ENCODE measurements at regions not wholly inside any gene's neighbourhood (a gene's known extent, or its start where the extent isn't known, plus 50 kb on each side); places are given as distances from the start of the nearest gene placed in this dataset.
A peak's percentile ranks its signal among the peaks of the same experiment; 100 is the strongest.

GRCh38 chr15:67927501-67928168 lies 87.8 kb upstream of the RNU6-1 start:
- H3K27me3 ChIP-seq, result no peaks in the 10 kb centered on the region
- DNase-seq (ENCODE audit: low spot score), result no peak
- no peak overlapping the region for H3K27ac ChIP-seq
- H3K4me1 ChIP-seq, result no peaks in the 10 kb centered on the region
- H3K4me3 ChIP-seq, result no peak overlapping the region
- H3K9ac ChIP-seq, result no peak overlapping the region
- peaks cover 7% of the 10 kb centered on the region for H3K27me3 Mint-ChIP-seq (ENCODE audit: insufficient read depth, low read depth)
- H3F3A ChIP-seq (ENCODE audit: low read depth), result no peaks in the 10 kb centered on the region
- no peak overlapping the region for H2AFZ ChIP-seq (replicated peaks)
- H3K9me3 ChIP-seq (ENCODE audit: low read depth), result no peaks in the 10 kb centered on the region
- H3K27ac Mint-ChIP-seq, result peak overlapping the region; percentile 83
- H3K36me3 ChIP-seq, result no peaks in the 10 kb centered on the region
- TF ChIP-seq EZH2phosphoT487 (IDR thresholded peaks at IDR 0.05) (no peak), EZH2 (IDR thresholded peaks at IDR 0.05) (no peak), CTCF (IDR thresholded peaks at IDR 0.05) (no peak)
- H3K9me3 Mint-ChIP-seq, result peaks cover 3% of the 10 kb centered on the region
- H3K4me2 ChIP-seq, result no peak overlapping the region
- H3K36me3 Mint-ChIP-seq, result no peaks in the 10 kb centered on the region
- H3K79me2 ChIP-seq (ENCODE audit: low read depth), result no peaks in the 10 kb centered on the region
- H3K4me1 Mint-ChIP-seq, result peaks cover 20% of the 10 kb centered on the region
- no peaks in the 10 kb centered on the region for H4K20me1 ChIP-seq (ENCODE audit: low read depth)
- H3K4me3 Mint-ChIP-seq, result no peak overlapping the region

- TF ChIP-seq EZH2phosphoT487 (IDR thresholded peaks at IDR 0.05) (no peak), EZH2 (IDR thresholded peaks at IDR 0.05) (no peak), CTCF (IDR thresholded peaks at IDR 0.05) (no peak)
- H3K4me1 Mint-ChIP-seq, result peaks cover 20% of the 10 kb centered on the region
- no peak overlapping the region for H2AFZ ChIP-seq (replicated peaks)
- no peaks in the 10 kb centered on the region for H3F3A ChIP-seq (ENCODE audit: low read depth)
- no peaks in the 10 kb centered on the region for H4K20me1 ChIP-seq (ENCODE audit: low read depth)
- no peaks in the 10 kb centered on the region for H3K36me3 Mint-ChIP-seq
- no peaks in the 10 kb centered on the region for H3K9me3 ChIP-seq (ENCODE audit: low read depth)
- no peak overlapping the region for H3K27ac Mint-ChIP-seq
- H3K27me3 ChIP-seq, result no peaks in the 10 kb centered on the region
- H3K79me2 ChIP-seq (ENCODE audit: low read depth), result no peaks in the 10 kb centered on the region
- H3K36me3 ChIP-seq, result no peaks in the 10 kb centered on the region
- H3K27me3 Mint-ChIP-seq (ENCODE audit: insufficient read depth, low read depth), result peaks cover 7% of the 10 kb centered on the region
- no peak overlapping the region for H3K9ac ChIP-seq
- H3K4me3 ChIP-seq, result no peak overlapping the region
- no peak overlapping the region for H3K27ac ChIP-seq
- no peak overlapping the region for H3K4me2 ChIP-seq
- H3K4me1 ChIP-seq, result no peaks in the 10 kb centered on the region
- DNase-seq (ENCODE audit: low spot score), result no peak
- H3K9me3 Mint-ChIP-seq, result peaks cover 8% of the 10 kb centered on the region
- H3K4me3 Mint-ChIP-seq, result no peak overlapping the region
Observed at GRCh38 chr15:67928666-67929065, 88.8 kb upstream of the RNU6-1 start.

GRCh38 chr15:67930720-67931119 lies 90.9 kb upstream of the RNU6-1 start:
- no peaks in the 10 kb centered on the region for H3K27me3 ChIP-seq
- no peaks in the 10 kb centered on the region for H3F3A ChIP-seq (ENCODE audit: low read depth)
- Mint-ChIP-seq H3K9me3 (peaks cover 15% of the 10 kb centered on the region), H3K4me1 (peaks cover 20% of the 10 kb centered on the region), H3K27me3 (ENCODE audit: insufficient read depth, low read depth) (peaks cover 4% of the 10 kb centered on the region), H3K27ac (no peak overlapping the region), H3K36me3 (no peaks in the 10 kb centered on the region), H3K4me3 (no peak overlapping the region)
- H3K4me3 ChIP-seq, result no peak overlapping the region
- no peak overlapping the region for H3K4me2 ChIP-seq
- H2AFZ ChIP-seq (replicated peaks), result no peak overlapping the region
- H3K9me3 ChIP-seq (ENCODE audit: low read depth), result no peaks in the 10 kb centered on the region
- no peaks in the 10 kb centered on the region for H3K36me3 ChIP-seq
- no peak overlapping the region for H3K9ac ChIP-seq
- no peaks in the 10 kb centered on the region for H3K4me1 ChIP-seq
- H3K79me2 ChIP-seq (ENCODE audit: low read depth), result no peaks in the 10 kb centered on the region
- no peaks in the 10 kb centered on the region for H4K20me1 ChIP-seq (ENCODE audit: low read depth)
- H3K27ac ChIP-seq, result no peak overlapping the region
- TF ChIP-seq CTCF (IDR thresholded peaks at IDR 0.05) (no peak), EZH2phosphoT487 (IDR thresholded peaks at IDR 0.05) (no peak), EZH2 (IDR thresholded peaks at IDR 0.05) (no peak)
- DNase-seq (ENCODE audit: low spot score), result no peak
